WTC11 (cell line): ENCODE measurements at regions not wholly inside any gene's neighbourhood (a gene's known extent, or its start where the extent isn't known, plus 50 kb on each side); places are given as distances from the start of the nearest gene placed in this dataset.

Experiments used
- AFF4 ChIP-seq: sonication (generic); formaldehyde crosslinking; IDR thresholded peaks from 2 replicates; pipeline ENCODE4 v1.8.1; 2023; ENCODE audit warnings: mild to moderate bottlenecking, missing genetic modification reagents, borderline replicate concordance
- ATF1 ChIP-seq: sonication (generic); formaldehyde crosslinking; IDR thresholded peaks from 2 replicates; pipeline ENCODE4 v1.8.1; 2023; ENCODE audit warnings: mild to moderate bottlenecking, moderate library complexity, missing genetic modification reagents
- ATF3 ChIP-seq: sonication (generic); formaldehyde crosslinking; conservative IDR thresholded peaks from 2 replicates; pipeline ENCODE4 v1.8.1; 2022; ENCODE audit warnings: mild to moderate bottlenecking, missing genetic modification reagents
- CREM ChIP-seq: sonication (generic); formaldehyde crosslinking; IDR thresholded peaks from 2 replicates; pipeline ENCODE4 v1.8.1; 2022; ENCODE audit warnings: mild to moderate bottlenecking, missing genetic modification reagents, moderate library complexity
- ETV6 ChIP-seq: sonication (generic); formaldehyde crosslinking; IDR thresholded peaks from 2 replicates; pipeline ENCODE4 v1.8.1; 2022; ENCODE audit warnings: mild to moderate bottlenecking, missing genetic modification reagents
- FOXP1 ChIP-seq: sonication (generic); formaldehyde crosslinking; IDR thresholded peaks from 2 replicates; pipeline ENCODE4 v1.8.0; 2022; ENCODE audit warnings: missing genetic modification reagents, mild to moderate bottlenecking, moderate library complexity, borderline replicate concordance
- HMGA2 ChIP-seq: fragments of 250-450 bp; sonication (Bioruptor Pico); IDR thresholded peaks from 2 replicates; pipeline ENCODE4 v1.4.0; 2021; ENCODE audit warnings: mild to moderate bottlenecking, moderate library complexity
- MLX ChIP-seq: sonication (generic); formaldehyde crosslinking; IDR thresholded peaks from 2 replicates; pipeline ENCODE4 v1.8.1; 2023; ENCODE audit warnings: mild to moderate bottlenecking, missing genetic modification reagents, moderate library complexity
- NFATC4 ChIP-seq: fragments of 250-450 bp; sonication (Bioruptor Pico); IDR thresholded peaks from 2 replicates; pipeline ENCODE4 v1.9.0; 2021; ENCODE audit warnings: mild to moderate bottlenecking
- NFE2L1 ChIP-seq: sonication (generic); formaldehyde crosslinking; IDR thresholded peaks from 2 replicates; pipeline ENCODE4 v1.8.1; 2023; ENCODE audit warnings: missing genetic modification reagents
- NFYB ChIP-seq: sonication (generic); formaldehyde crosslinking; conservative IDR thresholded peaks from 2 replicates; pipeline ENCODE4 v1.8.0; 2022; ENCODE audit warnings: low read depth, missing genetic modification reagents
- NR3C1 ChIP-seq: sonication (generic); formaldehyde crosslinking; conservative IDR thresholded peaks from 2 replicates; pipeline ENCODE4 v1.8.1; 2023; ENCODE audit warnings: low read depth, mild to moderate bottlenecking, missing genetic modification reagents
- RELA ChIP-seq: sonication (generic); formaldehyde crosslinking; IDR thresholded peaks from 2 replicates; pipeline ENCODE4 v1.8.1; 2022; ENCODE audit warnings: missing genetic modification reagents, mild to moderate bottlenecking, borderline replicate concordance
- TCF7 ChIP-seq: sonication (generic); formaldehyde crosslinking; IDR thresholded peaks from 2 replicates; pipeline ENCODE4 v1.8.0; 2022; ENCODE audit warnings: mild to moderate bottlenecking, low read depth, missing genetic modification reagents, moderate library complexity
- TEAD4 ChIP-seq: sonication (generic); formaldehyde crosslinking; IDR thresholded peaks from 2 replicates; pipeline ENCODE4 v1.8.0; 2022; ENCODE audit warnings: mild to moderate bottlenecking, missing genetic modification reagents
- USF1 ChIP-seq: sonication (generic); formaldehyde crosslinking; IDR thresholded peaks from 2 replicates; pipeline ENCODE4 v1.8.0; 2022; ENCODE audit warnings: mild to moderate bottlenecking, missing genetic modification reagents
- ZBTB21 ChIP-seq: sonication (generic); formaldehyde crosslinking; IDR thresholded peaks from 2 replicates; pipeline ENCODE4 v1.8.1; 2023; ENCODE audit warnings: mild to moderate bottlenecking, missing genetic modification reagents, borderline replicate concordance
- ZNF138 ChIP-seq: sonication (generic); formaldehyde crosslinking; conservative IDR thresholded peaks from 2 replicates; pipeline ENCODE4 v1.8.1; 2022; ENCODE audit warnings: mild to moderate bottlenecking, moderate library complexity, missing genetic modification reagents
- ZNF671 ChIP-seq: fragments of 250-450 bp; sonication (Bioruptor Pico); IDR thresholded peaks from 2 replicates; pipeline ENCODE4 v1.8.0; 2021; ENCODE audit warnings: mild to moderate bottlenecking
- ZSCAN18 ChIP-seq: fragments of 250-450 bp; sonication (Bioruptor Pico); IDR thresholded peaks from 2 replicates; pipeline ENCODE4 v2.1.2; 2022; ENCODE audit warnings: mild to moderate bottlenecking, moderate library complexity
- TF ChIP-seq, protein P1 (sequence below): sonication (generic); formaldehyde crosslinking; IDR thresholded peaks from 2 replicates; pipeline ENCODE4 v1.8.1; 2022; ENCODE audit warnings: mild to moderate bottlenecking, missing genetic modification reagents, moderate library complexity, borderline replicate concordance
- TF ChIP-seq, protein P2 (sequence below): sonication (generic); formaldehyde crosslinking; IDR thresholded peaks from 2 replicates; pipeline ENCODE4 v1.8.1; 2022; ENCODE audit warnings: missing genetic modification reagents, borderline replicate concordance
- TF ChIP-seq, protein P3 (sequence below): fragments of 250-450 bp; sonication (Bioruptor Pico); IDR thresholded peaks from 2 replicates; pipeline ENCODE4 v1.8.0; 2021; ENCODE audit warnings: mild to moderate bottlenecking
- TF ChIP-seq, protein P4 (sequence below): sonication (generic); formaldehyde crosslinking; IDR thresholded peaks from 2 replicates; pipeline ENCODE4 v1.8.1; 2023; ENCODE audit warnings: mild to moderate bottlenecking, missing genetic modification reagents
- TF ChIP-seq, protein P5 (sequence below): sonication (generic); formaldehyde crosslinking; IDR thresholded peaks from 2 replicates; pipeline ENCODE4 v1.8.0; 2022; ENCODE audit warnings: mild to moderate bottlenecking, missing genetic modification reagents

GRCh38 chr6:26216359-26216885, 129.2 kb downstream of the HFE start (continued):
- no peak for TF ChIP-seq ZSCAN18 (CRISPR knock-in tag)
- no peak for TF ChIP-seq AFF4 (CRISPR knock-in tag)
- no peak for TF ChIP-seq NR3C1 (CRISPR knock-in tag)
- TF ChIP-seq ETV6: no peak
- no peak for TF ChIP-seq HMGA2 (CRISPR knock-in tag)
- TF ChIP-seq, protein P1, sequence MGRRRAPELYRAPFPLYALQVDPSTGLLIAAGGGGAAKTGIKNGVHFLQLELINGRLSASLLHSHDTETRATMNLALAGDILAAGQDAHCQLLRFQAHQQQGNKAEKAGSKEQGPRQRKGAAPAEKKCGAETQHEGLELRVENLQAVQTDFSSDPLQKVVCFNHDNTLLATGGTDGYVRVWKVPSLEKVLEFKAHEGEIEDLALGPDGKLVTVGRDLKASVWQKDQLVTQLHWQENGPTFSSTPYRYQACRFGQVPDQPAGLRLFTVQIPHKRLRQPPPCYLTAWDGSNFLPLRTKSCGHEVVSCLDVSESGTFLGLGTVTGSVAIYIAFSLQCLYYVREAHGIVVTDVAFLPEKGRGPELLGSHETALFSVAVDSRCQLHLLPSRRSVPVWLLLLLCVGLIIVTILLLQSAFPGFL: 0 out of 2 replicates have a peak, but pooled peaks have one; percentile 86
- TF ChIP-seq TEAD4 (CRISPR knock-in tag): no peak
- TF ChIP-seq NFATC4 (CRISPR knock-in tag): peak; percentile 86
- TF ChIP-seq ZBTB21 (CRISPR knock-in tag): no peak
- no peak for TF ChIP-seq TCF7
- TF ChIP-seq FOXP1 (CRISPR knock-in tag): peak; percentile 83
- no peak for TF ChIP-seq RELA (CRISPR knock-in tag)
- TF ChIP-seq NFE2L1 (CRISPR knock-in tag): 0 out of 2 replicates have a peak, but pooled peaks have one; percentile 64
- peak; percentile 76 for TF ChIP-seq NFYB (CRISPR knock-in tag)
- TF ChIP-seq USF1 (CRISPR knock-in tag): peak; percentile 25; the same call in 1 of the 2 replicates
- TF ChIP-seq, protein P2, sequence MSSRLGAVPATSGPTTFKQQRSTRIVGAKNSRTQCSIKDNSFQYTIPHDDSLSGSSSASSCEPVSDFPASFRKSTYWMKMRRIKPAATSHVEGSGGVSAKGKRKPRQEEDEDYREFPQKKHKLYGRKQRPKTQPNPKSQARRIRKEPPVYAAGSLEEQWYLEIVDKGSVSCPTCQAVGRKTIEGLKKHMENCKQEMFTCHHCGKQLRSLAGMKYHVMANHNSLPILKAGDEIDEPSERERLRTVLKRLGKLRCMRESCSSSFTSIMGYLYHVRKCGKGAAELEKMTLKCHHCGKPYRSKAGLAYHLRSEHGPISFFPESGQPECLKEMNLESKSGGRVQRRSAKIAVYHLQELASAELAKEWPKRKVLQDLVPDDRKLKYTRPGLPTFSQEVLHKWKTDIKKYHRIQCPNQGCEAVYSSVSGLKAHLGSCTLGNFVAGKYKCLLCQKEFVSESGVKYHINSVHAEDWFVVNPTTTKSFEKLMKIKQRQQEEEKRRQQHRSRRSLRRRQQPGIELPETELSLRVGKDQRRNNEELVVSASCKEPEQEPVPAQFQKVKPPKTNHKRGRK (CRISPR knock-in tag): no peak
- TF ChIP-seq, protein P3, sequence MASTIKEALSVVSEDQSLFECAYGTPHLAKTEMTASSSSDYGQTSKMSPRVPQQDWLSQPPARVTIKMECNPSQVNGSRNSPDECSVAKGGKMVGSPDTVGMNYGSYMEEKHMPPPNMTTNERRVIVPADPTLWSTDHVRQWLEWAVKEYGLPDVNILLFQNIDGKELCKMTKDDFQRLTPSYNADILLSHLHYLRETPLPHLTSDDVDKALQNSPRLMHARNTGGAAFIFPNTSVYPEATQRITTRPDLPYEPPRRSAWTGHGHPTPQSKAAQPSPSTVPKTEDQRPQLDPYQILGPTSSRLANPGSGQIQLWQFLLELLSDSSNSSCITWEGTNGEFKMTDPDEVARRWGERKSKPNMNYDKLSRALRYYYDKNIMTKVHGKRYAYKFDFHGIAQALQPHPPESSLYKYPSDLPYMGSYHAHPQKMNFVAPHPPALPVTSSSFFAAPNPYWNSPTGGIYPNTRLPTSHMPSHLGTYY: peak; percentile 68; the same call in 1 of the 2 replicates
- TF ChIP-seq, protein P4, sequence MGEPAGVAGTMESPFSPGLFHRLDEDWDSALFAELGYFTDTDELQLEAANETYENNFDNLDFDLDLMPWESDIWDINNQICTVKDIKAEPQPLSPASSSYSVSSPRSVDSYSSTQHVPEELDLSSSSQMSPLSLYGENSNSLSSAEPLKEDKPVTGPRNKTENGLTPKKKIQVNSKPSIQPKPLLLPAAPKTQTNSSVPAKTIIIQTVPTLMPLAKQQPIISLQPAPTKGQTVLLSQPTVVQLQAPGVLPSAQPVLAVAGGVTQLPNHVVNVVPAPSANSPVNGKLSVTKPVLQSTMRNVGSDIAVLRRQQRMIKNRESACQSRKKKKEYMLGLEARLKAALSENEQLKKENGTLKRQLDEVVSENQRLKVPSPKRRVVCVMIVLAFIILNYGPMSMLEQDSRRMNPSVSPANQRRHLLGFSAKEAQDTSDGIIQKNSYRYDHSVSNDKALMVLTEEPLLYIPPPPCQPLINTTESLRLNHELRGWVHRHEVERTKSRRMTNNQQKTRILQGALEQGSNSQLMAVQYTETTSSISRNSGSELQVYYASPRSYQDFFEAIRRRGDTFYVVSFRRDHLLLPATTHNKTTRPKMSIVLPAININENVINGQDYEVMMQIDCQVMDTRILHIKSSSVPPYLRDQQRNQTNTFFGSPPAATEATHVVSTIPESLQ (CRISPR knock-in tag): no peak
- peak; percentile 80; the same call in 1 of the 2 replicates for TF ChIP-seq ZNF671 (CRISPR knock-in tag)
- TF ChIP-seq, protein P5, sequence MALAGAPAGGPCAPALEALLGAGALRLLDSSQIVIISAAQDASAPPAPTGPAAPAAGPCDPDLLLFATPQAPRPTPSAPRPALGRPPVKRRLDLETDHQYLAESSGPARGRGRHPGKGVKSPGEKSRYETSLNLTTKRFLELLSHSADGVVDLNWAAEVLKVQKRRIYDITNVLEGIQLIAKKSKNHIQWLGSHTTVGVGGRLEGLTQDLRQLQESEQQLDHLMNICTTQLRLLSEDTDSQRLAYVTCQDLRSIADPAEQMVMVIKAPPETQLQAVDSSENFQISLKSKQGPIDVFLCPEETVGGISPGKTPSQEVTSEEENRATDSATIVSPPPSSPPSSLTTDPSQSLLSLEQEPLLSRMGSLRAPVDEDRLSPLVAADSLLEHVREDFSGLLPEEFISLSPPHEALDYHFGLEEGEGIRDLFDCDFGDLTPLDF (CRISPR knock-in tag): no peak
- no peak for TF ChIP-seq ATF1
- no peak for TF ChIP-seq ATF3 (CRISPR knock-in tag)
- no peak; the same call in 1 of the 2 replicates for TF ChIP-seq MLX (CRISPR knock-in tag)
- TF ChIP-seq CREM (CRISPR knock-in tag): 0 out of 2 replicates have a peak, but pooled peaks have one; percentile 44
- no peak for TF ChIP-seq ZNF138 (CRISPR knock-in tag)
